HG02623 (cell line): ENCODE measurements at regions not wholly inside any gene's neighbourhood (a gene's known extent, or its start where the extent isn't known, plus 50 kb on each side); places are given as distances from the start of the nearest gene placed in this dataset.

Experiments
- ATAC-seq: cut with Tn5 transposase; IDR thresholded peaks from one replicate; pipeline ENCODE4 v1.9.1; 2021; ENCODE audit warnings: moderate library complexity; ENCODE audit not compliant: unreplicated experiment

DNA sequence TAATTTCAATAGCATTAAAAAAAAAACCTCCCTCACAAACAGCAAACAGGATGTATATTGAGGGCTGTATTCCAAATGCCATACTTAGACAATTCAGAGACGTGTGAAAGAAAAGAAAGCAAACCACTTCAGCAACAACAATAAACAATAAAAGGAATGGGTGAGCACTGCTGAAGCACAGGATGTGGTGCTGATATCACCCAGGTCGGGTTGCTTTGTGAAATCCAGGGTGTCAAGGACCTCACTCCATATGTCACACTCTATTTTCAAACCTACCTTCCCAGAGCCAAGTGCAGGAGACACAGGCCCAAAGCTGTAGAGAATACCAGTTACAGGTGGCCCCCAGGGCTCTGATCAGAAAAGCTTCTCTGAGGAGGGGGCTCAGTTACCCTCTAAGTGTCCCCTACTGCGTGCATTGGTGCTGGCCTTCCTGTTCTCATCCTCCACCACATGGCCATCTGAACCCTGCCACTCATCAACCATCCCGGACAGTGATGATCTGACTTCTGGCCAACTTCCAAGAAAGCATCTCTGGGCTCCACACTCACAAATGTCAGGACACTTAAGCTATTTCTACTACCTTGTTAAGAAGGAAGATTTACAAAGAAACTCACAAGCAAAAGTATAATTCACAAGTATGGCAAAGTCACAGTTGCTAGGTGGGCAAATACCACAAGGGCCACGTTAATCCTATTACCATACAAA, 363.0 kb downstream of the SS18 start:
- no peak for ATAC-seq

DNA sequence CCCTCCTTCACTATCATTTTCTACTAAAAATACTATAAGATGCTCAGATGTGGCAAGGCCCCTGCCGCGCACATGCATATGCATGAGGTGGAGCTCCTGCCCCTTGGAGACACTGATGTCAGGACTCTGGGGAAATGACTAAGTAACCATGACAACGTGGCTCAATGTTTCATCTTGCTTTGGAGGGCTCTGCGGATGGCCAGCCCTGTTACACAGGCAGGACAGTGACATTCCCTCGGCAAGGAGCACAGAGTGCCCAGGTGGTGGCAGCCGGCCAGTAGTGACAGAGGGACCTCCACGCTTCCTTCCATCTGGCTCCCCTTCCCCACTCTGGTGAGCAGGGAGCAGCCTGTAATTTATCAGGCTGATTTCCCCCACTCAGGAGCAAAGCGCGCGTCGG, 364.1 kb downstream of the SS18 start:
- ATAC-seq: no peak

DNA sequence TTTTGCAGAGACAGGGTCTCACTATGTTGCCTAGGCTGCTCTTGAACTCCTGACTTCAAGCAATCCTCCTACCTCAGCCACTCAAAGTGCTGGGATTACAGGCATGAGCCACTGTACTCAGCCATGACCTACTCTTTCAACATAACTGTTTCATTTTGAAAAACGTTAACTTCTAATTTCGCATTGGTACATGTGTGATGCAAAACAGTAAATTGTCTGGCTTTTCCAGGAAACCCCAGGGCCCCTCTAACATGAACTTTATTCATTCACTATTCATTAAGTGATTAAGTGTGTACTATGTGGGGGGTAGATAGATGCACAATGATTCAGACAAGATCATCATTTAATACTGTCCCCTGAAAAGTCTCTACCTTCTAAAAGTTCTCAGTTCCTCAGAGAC, 364.9 kb downstream of the SS18 start:
- ATAC-seq: no peak

DNA sequence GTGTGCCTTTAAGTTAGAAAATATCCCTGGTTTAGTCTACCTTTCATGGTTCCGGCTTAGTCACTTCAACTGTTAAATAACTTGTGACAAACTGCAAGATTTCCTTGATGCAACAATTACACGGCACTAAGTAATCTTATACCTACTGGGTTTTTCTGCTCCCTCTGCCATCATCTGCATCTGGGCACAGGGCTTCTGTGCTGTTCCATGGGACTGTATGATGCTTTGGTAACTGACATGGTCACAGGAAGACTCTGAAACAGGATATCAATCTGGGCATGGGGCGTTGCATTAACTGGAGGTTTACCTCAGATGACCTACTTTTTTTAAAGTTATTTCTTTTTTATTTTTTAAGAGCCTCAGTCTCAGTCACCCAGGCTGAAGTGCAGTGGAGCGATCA, 365.4 kb downstream of the SS18 start:
- no peak for ATAC-seq

DNA sequence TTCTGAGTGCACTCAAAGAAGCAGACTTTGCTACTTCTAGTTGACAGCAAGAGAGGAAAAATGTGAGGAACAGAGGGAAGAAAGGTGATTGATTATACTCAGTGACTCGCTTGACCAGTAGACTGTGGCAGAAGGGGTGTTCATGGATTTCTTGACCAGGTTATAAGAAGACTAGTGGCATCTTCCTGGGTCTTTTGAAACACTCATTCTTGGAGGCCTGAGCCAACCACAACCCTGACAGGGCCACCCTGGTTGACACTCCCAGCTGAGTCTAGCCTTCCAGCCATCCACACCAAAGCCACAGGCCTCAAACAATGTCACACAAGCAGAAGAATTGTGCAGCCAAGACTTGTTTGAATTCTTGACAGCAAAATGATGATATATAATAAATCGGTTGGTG, 366.3 kb downstream of the SS18 start:
- no peak for ATAC-seq

DNA sequence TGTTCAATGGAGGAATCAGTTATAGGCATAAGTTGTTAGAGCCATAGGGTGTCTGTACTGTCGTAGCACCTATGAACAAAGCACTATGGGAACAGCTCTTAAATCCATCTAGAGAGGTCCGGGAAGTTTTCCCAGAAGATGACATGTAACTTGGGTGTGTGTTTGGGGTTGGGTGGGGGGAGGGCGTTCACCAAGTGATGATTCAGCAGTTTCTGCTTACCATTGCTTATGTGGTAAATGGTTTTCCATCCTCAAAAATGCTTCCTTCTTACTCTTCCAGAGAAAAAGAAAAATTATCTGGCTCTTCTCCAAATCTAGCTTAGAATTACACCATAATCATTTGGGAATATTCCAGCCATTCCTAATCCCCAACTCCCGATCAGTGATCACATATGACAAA, 361.1 kb upstream of the ZNF521 start:
- ATAC-seq: no peak

DNA sequence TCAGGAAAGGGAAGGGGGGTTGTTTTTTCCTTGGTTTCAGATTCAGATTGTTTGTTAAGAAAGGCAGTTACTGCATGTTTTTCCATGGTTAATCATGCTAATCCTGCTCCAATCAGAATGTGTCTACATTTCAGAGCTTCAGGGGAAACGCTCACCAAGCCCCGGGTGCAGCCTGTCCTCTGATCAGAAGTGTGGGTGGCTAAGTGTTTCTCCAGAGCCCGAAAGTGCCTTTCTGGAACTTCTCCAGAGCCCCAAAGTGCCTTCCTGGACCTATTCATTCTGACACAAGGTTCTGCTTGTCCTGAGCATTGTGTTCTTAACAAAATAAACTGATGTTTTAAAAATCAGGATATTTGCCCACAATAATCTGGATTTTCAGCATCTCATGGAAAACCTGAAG, 359.0 kb upstream of the ZNF521 start:
- ATAC-seq: no peak

DNA sequence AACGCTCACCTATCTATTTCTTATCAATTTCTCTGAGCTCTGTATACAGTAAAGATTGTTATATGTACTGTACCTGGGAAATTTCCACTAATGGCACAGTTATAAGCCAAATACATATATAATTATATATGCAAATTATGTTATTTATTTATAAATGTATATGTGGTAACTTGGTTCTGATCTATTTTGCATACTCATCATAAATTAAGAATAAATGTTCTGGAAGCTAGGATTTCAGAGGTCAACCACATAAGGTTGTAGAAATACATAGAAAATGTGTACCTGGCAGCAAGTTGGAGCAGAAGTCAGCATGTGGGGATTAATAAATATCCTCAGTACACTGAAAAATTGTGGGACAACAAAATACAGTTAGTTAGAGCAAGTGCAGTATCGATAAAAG, 353.7 kb upstream of the ZNF521 start:
- ATAC-seq: no peak

DNA sequence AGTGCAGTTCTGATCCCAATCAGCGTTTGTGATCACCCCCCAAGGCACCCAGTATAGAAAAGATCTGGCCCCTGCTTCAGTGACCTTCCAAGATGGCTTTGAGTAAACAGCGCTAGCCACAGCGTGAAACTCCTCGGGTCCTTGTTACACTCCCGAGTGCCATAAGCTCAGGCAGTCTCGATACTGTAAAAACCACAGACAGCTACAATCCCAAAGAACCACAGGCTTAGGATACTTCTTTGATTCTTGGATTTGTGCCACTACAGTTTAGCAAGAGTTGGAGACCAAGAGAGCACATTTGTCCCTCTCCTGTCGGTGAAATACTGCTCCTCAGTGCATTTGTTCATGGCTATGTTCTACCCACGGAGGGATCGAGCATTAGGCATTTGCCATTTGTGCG, 352.5 kb upstream of the ZNF521 start:
- ATAC-seq: no peak

DNA sequence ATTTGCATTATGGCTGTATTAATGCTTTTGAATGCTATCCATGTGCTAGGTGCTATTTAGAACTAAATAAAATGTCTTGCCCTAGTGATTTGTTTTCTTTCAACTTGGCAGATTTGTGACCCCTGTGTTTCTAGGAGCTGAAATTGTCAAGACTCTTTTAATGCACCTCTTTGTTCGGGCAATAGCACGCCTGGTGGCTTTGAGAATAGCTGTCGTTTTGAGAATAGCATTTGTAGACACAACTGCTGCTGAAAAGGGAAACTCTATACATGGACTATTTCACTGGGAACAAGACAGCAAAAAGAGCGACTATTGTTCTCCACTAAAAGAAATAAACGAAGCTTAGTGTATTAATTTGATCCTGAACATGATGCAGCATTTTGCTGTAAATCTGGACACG, 352.1 kb upstream of the ZNF521 start:
- ATAC-seq: no peak

DNA sequence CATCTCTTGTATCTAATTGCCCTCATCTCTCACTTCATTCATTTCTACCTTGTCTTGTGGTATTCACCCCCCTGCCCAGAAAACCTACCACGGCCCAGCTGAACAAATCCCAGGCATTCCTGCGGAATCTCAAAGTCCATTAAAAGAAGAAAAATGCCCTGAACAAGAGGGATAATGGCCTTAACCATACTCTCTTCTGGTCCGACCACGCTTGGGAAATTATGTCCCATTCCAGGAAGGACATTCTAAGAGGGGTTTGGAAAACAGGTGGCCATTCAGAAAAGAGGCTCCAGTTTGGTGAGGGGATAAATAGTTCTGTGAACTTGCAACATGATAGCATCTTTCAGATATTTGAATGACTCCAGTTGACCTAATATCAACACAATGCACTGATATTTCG, 349.9 kb upstream of the ZNF521 start:
- ATAC-seq: no peak

DNA sequence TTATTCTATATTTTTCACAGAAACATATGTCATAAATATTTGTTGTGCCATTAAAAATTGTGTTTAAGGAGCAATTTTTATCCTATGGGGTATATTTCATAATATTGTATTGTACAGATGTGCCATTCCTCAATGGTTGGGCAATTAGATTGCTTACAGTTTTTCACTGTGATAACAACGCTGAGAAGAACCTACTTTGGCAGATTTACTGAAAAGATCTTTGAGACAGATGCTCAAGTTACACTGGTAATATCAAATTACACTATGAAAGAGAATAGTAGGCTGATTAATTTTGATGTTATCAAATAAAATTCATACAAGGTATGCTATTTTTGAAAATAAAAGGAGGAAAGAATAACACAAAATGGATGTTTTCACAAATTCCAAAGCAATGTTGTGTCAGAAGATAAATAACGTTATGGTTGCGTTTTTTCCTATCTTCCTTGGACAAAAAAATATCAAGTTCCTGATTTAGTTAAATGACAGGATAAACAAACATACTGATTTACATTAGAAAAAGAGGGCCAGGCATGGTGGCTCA, 335.1 kb upstream of the ZNF521 start:
- ATAC-seq: no peak

DNA sequence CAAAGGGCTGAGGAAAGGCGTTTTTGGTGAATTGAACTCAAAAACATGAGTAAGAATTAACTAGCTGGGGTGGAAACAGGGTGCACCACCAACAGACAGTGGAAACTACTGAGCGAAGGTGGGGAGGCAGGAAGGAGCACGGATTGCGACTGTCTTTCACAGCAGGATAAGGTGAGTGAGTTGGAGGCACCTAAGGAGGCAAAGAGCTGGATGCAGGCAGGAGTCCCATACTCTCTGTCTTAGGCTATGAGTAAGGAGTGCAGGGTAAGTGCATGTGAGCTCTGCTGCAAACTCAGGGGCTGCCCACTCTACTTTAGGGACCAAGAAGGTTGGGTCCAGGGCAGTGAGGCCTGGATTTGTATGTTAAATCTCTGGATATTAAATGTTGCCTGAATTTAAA, 333.1 kb upstream of the ZNF521 start:
- ATAC-seq: no peak

DNA sequence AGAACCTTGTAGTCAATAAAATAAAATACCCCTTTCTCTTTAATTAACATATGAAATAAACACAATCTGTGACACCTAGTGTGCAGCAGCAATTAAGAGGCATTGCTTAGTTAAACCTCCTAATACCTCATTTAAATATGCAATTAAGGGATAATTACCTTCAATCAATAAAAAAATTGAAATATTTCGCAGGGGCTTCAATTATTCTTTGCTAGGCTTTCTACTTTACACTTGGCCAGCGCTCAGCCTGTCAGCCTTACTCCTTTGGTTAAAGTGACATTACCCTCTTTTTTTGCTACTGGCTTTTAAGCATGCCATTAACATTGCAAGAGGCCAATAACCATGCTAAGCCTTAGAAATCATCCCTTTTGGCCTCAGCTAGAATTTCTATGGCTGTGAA, 327.5 kb upstream of the ZNF521 start:
- no peak for ATAC-seq

DNA sequence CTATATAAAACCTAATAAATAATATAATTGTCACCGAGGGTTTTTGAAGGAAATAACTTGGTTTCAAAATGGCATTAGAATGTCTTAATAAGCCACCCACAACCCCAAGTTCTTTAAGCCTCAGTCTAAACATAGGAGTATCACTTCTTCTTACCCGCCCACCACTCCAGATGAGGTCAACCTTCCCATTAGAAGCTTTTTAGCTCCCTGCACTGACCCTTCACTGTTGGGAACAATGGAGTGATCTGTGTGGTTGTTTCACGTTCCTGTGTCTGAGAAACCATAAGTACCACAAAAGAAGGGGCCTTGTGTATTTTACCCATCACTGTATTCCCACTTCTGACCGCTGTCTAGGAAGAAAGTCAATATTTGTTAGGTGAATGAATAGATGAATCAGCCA, 326.3 kb upstream of the ZNF521 start:
- ATAC-seq: no peak

DNA sequence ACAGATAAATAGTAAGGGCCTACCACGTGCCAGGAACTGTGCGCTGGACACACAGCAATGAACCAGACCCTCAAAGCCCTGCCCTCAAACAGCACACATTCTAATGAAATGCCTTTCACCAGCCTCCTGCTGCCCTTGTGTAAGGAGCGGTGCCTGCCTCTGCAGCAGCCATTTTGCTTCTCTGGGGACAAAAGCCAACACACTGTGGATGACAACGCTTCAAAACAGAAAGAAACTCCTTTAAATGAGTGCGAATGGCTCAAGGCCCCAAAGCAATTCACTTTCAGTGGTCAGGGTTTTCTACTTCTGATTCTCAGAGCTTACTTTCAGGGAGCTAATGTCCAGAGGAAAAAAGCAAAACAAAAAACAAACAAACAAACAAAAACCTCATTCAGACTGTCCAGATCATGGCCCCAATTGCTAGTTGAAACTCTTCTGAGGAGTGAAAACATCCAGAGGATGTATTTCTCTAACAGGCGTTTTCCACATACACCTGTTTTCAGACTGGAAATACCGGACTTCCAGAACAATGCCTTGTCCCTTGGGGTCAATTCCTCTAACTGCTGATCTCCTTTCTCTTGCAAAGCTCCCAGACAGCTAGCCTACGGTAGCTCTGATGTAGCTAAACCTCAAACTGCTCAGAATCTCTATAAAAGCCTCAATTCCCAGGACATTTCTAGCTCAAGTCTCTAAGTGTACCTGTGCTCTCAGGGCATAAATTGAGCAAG, 323.3 kb upstream of the ZNF521 start:
- ATAC-seq: no peak

DNA sequence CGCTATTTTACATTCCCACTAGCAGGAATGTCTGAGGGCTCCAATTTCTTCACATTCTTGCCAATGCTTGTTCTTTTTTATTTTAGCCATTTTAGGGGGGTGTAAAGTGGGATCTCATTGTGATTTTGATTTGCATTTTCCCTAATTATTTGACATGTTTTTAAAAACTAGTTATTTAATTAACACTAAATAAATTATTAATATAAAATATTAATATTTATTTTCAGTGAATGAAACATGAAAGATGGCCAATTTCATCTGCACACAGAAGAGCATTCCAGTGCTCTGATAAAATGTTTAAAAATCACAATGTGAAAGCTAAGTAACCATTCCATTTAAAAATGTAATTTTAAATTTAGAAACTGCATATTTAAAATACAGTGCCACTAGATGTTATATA, 322.2 kb upstream of the ZNF521 start:
- no peak for ATAC-seq

DNA sequence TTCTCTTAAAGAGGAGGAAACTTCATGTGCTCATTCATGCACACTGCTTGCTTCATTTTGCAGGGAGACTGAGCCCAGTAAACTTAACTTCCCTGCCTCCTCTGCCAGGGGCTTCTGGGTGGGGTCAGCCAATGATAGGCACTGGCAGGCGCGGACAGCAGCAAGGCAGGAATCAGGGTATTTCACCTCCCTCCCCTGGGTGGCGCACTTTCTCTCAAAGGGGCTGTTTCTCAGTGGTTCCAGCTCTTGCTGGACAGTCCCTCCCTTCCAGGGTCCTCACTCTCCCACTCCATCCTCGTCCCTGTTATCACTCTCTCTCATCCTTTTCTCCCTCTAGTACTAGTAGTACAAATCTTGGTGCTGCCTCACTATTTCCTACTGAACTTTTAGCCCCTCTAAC, 320.5 kb upstream of the ZNF521 start:
- ATAC-seq: no peak

DNA sequence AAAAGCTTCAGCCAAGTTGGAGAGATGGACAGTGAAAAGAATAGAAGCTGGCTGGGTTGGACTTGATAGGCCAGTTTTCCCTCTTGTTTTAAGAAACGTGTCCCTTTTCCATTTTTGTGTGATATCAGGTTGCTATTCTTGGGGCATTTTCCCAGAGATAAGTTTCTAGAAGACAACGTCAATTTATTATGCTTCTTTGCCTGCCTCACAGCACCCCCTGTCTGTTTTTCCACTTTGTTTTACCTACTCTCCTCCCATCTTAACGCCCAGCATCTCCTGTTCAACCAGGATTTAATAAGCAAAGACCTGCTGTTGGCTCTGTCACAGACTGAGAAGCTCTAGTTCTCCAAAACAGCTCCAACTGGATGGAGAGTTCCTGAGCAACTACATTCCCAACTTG, 317.8 kb upstream of the ZNF521 start:
- ATAC-seq: no peak

DNA sequence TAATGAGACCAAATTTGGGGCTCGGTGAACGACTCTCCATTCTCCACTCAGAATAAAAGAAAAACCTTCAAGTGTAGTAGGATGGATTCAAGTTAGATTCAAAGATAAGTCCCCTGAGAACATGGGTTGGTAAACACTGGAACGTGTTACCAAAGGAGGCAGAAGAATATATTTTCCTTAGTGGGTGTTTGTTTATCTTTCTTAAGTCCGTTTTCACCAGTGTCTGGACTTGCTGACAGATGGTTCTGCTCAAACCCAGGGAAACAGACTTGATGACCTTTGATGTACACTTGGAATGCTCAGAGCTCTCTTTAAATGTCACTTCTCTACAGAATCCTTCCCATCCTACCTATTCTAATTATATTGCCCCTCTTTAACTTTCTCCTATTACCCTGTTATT, 310.3 kb upstream of the ZNF521 start:
- ATAC-seq: no peak

DNA sequence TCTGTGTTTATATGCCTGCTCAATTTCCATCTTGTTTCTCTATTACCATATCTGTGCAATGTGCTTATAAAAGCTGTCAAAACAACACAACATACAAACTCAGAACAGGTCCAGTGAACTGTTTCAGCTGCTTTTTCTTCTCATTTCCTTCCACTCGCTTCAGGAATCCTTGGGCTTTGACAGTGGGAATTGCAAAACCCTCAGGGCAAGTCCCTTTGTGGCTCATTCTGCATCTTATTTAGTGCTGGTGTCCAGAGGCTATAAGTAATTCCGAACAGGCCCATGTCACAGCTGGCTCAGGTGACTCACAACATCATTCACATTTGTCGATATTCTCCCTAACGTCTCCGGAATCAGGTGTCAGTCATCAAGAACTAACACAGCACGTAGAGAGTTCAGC, 309.9 kb upstream of the ZNF521 start:
- no peak for ATAC-seq

DNA sequence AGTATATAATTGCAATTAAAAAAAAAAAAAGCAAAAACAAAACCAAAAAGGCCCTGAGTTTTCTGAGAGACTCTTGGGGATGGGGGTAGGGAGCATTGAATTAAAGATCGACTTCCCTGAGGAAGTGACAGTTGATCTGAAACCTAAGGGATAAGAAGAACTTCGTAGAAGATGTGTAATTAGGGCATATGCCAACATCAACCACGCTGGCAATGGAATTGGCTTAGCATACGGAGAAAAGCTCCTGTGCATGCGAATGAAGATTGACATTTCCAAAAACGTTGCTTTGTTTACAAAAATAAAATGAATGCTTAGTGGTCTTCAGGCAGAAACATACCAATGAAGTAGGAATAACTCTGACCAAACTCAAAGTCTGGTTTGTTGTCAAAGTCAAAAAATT, 307.6 kb upstream of the ZNF521 start:
- ATAC-seq: no peak

DNA sequence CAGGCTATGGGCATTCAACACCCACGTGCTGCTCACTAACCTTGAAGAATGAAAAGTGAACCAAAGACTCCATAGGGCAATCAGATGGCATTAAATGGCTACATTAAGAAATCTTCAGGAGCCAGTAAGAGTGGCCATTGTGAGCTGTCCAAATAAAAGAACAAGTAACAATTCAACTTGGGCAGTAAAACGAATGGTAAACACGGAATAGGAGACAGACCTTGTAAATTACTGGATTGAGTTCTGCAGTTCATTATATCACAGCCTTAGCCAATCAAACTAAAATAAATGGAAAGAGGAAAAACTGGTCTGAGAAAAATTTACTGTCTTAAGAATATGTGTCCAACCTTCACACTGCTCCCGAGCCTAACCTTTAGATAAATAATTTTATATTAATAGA, 306.5 kb upstream of the ZNF521 start:
- no peak for ATAC-seq
